ENCODE measurements at regions not wholly inside any gene's neighbourhood (a gene's known extent, or its start where the extent isn't known, plus 50 kb on each side); places are given as distances from the start of the nearest gene placed in this dataset.

DNA sequence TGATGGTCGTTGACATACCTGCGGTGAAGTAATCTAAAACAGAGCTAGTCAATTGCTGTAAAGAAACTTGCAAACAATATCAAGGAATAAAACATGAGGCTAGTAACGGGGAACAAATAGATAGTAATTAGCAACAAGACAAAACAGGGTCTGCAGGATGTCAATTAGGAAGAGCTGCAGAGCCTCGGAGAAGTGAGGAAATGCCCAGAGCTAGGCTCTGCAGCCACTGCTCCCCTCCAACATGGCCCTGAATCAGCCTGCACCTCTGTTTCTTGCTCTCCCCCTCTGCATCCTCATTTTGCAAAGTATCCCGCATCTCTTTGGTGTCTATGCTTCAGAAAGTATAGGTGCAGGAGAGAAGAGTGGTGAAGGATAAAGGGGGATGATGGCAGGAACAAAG lies 507.4 kb upstream of the FAT3 start:
- no peak overlapping the region for H3K4me3 Mint-ChIP-seq
- H3K4me1 Mint-ChIP-seq: no peaks in the 10 kb centered on the region
- DNase-seq: no peak
- H3K27ac Mint-ChIP-seq: no peak overlapping the region
- no peaks in the 10 kb centered on the region for H3K36me3 Mint-ChIP-seq
- POLR2A ChIA-PET: no interaction called here
- peaks cover 2 to 21% (median 4%) of the 10 kb centered on the region in 9 donors for H3K9me3 Mint-ChIP-seq
- no peaks in the 10 kb centered on the region for H3K27me3 Mint-ChIP-seq
- ATAC-seq: no peak

DNA sequence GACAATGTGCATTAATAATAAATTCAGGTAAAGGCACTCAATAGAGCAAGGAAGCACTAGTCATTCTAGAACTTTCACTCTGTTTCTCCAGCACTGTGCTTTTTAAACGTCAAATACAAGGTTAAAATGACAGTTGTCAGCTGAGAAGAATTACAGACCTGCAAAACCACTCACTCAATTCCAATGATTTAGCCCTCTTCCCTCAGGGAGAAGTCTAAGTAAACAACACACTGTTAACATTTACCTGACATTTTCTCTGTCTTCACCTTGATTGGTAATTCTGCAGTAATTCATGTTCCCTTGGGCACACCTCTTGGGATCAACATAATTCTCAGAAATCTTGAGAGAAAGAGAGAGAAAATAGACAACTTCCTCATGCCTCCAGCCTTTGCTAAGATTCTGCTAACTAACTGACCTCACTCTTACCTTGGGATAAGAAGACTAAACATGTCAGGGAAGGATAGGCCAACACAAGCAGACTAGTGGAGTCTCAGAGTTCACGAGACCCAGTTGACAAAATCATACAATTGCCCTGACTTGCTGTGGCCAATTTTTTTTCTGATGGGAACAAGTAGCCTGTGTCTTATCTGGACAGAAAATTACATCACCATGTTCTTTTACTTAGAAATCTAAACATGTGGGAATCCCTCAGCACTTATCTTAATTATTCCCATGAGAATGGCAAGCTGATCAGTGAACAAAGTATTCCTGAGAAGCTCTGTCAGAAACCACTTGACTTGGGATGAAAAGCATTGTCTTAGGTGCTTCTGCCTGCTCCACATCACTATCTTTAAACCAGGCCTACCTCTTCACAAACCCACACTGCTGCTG lies 516.8 kb upstream of the FAT3 start:
- H3K27ac Mint-ChIP-seq: no peak overlapping the region
- POLR2A ChIA-PET: no interaction called here

DNA sequence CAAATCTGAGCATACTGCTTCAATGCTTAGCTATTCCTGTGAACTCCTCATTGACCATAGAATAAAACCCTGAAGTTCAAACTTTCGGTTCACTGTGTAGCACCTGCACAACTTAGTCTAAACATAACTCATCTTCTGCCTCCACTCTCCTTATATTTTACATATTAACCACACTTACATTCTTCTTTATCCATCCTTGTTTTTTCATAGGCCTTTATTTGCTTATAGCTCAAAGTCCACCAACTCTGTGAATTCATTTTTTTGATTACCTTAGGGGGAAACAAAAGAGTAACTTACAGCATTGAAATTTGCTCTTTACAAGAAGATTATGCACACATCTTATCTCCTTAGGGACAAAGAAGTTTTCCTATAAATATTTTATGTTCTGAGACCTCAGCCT lies 521.6 kb upstream of the FAT3 start:
- Mint-ChIP-seq H3K36me3 (no peaks in the 10 kb centered on the region), H3K4me3 (no peak overlapping the region)

More for the DNA sequence above, 516.8 kb upstream of the FAT3 start:
- Mint-ChIP-seq H3K27me3 (no peaks in the 10 kb centered on the region), H3K4me3 (no peak overlapping the region), H3K4me1 (no peaks in the 10 kb centered on the region), H3K36me3 (no peaks in the 10 kb centered on the region), H3K9me3 (peaks cover under 1 to 16% (median 6%) of the 10 kb centered on the region in 9 donors)
- ATAC-seq (no peak), DNase-seq (no peak)

DNA sequence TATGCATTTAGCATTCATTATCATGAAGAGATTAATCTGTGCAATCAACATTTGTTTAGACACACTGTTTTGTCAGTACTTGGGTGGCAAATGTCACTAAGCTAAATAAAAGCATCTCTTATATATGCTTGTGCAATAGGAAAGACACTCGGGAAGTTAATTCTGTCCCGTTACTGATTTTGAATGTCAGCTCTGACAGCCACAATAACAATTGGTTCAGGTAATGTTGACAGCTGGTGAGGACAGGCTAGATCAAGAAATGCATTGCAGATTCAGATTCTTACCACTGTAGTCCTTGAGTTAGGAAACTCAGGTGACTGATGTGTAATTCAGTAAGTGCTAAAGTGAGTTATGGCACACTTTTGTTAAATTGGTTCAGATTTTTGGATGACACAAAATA lies 523.8 kb upstream of the FAT3 start:
- ATAC-seq (no peak), DNase-seq (no peak)
- Mint-ChIP-seq H3K36me3 (no peaks in the 10 kb centered on the region), H3K9me3 (peaks cover 0 to 14% (median 5%) of the 10 kb centered on the region in 9 donors), H3K27me3 (no peaks in the 10 kb centered on the region), H3K4me1 (no peaks in the 10 kb centered on the region), H3K4me3 (no peak overlapping the region), H3K27ac (no peak overlapping the region)
- POLR2A ChIA-PET: no interaction called here

More for the DNA sequence above, 521.6 kb upstream of the FAT3 start:
- DNase-seq (no peak), ATAC-seq (no peak)
- POLR2A ChIA-PET: no interaction called here
- no peak overlapping the region for H3K27ac Mint-ChIP-seq
- peaks cover 0 to 15% (median 6%) of the 10 kb centered on the region in 9 donors for H3K9me3 Mint-ChIP-seq
- H3K27me3 Mint-ChIP-seq: no peaks in the 10 kb centered on the region
- no peaks in the 10 kb centered on the region for H3K4me1 Mint-ChIP-seq

DNA sequence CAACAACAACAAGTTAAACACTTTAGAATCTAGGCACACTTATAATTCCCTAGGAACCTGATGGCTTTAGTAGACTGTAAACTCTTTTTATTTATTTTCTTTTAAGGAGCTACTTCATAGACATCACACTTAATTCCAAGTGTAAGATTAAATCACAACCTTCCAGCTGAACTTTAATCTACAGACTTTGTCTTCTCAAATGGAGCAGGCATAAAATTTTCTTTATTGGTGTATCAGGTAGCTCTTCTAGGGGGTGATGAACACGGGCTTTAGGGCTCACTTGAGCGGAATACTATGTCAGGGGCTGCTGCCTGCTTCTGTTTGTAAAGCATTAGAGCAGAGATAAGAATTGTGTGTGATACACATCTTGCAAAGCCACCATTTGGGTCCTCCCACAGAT lies 525.8 kb upstream of the FAT3 start:
- DNase-seq: no peak
- Mint-ChIP-seq H3K4me3 (no peak overlapping the region), H3K36me3 (no peaks in the 10 kb centered on the region), H3K4me1 (no peaks in the 10 kb centered on the region), H3K27ac (no peak overlapping the region), H3K9me3 (peaks cover 0 to 22% (median 5%) of the 10 kb centered on the region in 9 donors), H3K27me3 (no peaks in the 10 kb centered on the region)
- POLR2A ChIA-PET: no interaction called here
- ATAC-seq: no peak

GRCh38 chr11:91694331-91694730 lies 530.3 kb upstream of the FAT3 start:
- no peaks in the 10 kb centered on the region for H3K36me3 Mint-ChIP-seq
- no peaks in the 10 kb centered on the region for H3K4me1 Mint-ChIP-seq
- H3K4me3 Mint-ChIP-seq: no peak overlapping the region
- POLR2A ChIA-PET: no interaction called here
- peaks cover 2 to 31% (median 8%) of the 10 kb centered on the region in 9 donors for H3K9me3 Mint-ChIP-seq
- no peaks in the 10 kb centered on the region for H3K27me3 Mint-ChIP-seq
- no peak overlapping the region for H3K27ac Mint-ChIP-seq
- no peak for DNase-seq
- ATAC-seq: no peak

DNA sequence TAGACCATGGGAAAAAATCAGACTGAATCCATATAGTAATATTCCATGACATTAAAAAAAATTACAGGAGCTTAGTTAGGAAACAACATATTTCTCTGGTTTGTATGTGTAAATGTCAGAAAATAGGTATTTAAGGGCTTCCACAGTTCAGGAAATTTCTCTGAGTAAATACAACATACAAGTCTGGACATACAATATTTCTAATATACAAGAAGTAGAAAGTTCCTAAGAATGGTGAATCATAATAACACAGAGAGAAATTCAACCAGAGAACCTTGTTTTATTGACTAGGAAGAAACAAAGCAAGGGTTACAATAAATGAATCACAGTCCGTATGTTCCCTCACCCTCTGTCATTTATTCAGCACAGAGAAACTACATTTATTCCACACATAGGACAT lies 532.7 kb upstream of the FAT3 start:
- no peak overlapping the region for H3K27ac Mint-ChIP-seq

GRCh38 chr11:91688672-91689071 lies 535.9 kb upstream of the FAT3 start:
- H3K4me3 Mint-ChIP-seq: no peak overlapping the region
- peaks cover 2 to 15% (median 6%) of the 10 kb centered on the region in 9 donors for H3K9me3 Mint-ChIP-seq
- no peak overlapping the region for H3K27ac Mint-ChIP-seq
- H3K27me3 Mint-ChIP-seq: no peaks in the 10 kb centered on the region
- no peaks in the 10 kb centered on the region for H3K36me3 Mint-ChIP-seq
- ATAC-seq: no peak
- POLR2A ChIA-PET: no interaction called here
- no peaks in the 10 kb centered on the region for H3K4me1 Mint-ChIP-seq
- no peak for DNase-seq

More for the DNA sequence above, 532.7 kb upstream of the FAT3 start:
- peaks cover 0 to 31% (median 7%) of the 10 kb centered on the region in 9 donors for H3K9me3 Mint-ChIP-seq
- no peaks in the 10 kb centered on the region for H3K27me3 Mint-ChIP-seq
- DNase-seq: no peak
- no peak overlapping the region for H3K4me3 Mint-ChIP-seq
- no peak for ATAC-seq
- POLR2A ChIA-PET: no interaction called here
- no peaks in the 10 kb centered on the region for H3K4me1 Mint-ChIP-seq
- no peaks in the 10 kb centered on the region for H3K36me3 Mint-ChIP-seq

DNA sequence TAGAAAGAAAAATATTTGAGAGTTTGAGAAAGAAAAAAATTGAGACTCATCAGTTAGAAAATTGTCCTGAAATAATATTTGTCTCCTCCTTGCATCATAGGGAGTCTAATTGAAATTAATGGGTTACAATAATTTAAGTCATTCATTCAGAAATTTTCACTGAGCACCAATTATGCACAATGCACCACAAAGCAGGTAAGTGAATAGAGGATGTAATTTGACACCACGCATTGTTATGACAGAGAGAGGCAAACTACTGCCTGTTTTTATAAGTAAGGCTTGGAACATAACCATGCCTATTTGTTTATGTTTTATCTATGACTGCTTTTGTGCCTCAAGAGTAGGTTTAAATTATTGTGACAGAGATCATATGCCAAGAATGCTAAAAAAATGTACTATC lies 537.9 kb upstream of the FAT3 start:
- Mint-ChIP-seq H3K9me3 (peaks cover 0 to 8% (median 3%) of the 10 kb centered on the region in 9 donors), H3K4me3 (no peak overlapping the region), H3K36me3 (no peaks in the 10 kb centered on the region), H3K4me1 (no peaks in the 10 kb centered on the region), H3K27ac (no peak overlapping the region), H3K27me3 (no peaks in the 10 kb centered on the region)
- POLR2A ChIA-PET: no interaction called here
- DNase-seq: no peak
- no peak for ATAC-seq

DNA sequence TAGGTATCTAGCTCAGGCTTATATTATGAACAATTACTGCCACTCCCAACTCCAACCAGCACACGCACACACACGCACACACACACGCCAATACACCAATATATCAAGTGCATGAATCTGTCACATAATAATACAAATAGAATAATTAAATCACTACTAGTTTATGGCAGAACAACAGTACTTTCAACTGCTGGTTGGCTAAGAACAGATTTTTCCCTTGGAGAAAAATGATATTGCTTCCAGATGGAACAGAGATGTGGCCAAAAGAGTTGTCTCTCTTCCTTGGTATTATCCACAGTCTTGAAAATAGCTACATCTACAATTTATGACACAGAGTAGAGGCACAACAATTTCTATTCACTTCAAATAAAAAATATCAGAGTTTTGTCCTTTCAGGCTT lies 538.3 kb upstream of the FAT3 start:
- ATAC-seq: no peak
- H3K9me3 Mint-ChIP-seq: peaks cover 0 to 8% (median 3%) of the 10 kb centered on the region in 9 donors
- H3K36me3 Mint-ChIP-seq: no peaks in the 10 kb centered on the region
- POLR2A ChIA-PET: no interaction called here
- H3K27ac Mint-ChIP-seq: no peak overlapping the region
- no peaks in the 10 kb centered on the region for H3K27me3 Mint-ChIP-seq
- H3K4me3 Mint-ChIP-seq: no peak overlapping the region
- no peaks in the 10 kb centered on the region for H3K4me1 Mint-ChIP-seq
- DNase-seq: no peak

- Mint-ChIP-seq H3K9me3 (peaks cover 6 to 38% (median 18%) of the 10 kb centered on the region in 9 donors), H3K27me3 (no peaks in the 10 kb centered on the region), H3K4me3 (no peak overlapping the region), H3K27ac (no peak overlapping the region), H3K36me3 (peaks cover 0 to 6% (median 0%) of the 10 kb centered on the region in 3 donors), H3K4me1 (no peaks in the 10 kb centered on the region)
- POLR2A ChIA-PET: no interaction called here
- DNase-seq (no peak), ATAC-seq (no peak)
Observed at GRCh38 chr11:91673705-91674104, 550.9 kb upstream of the FAT3 start.

GRCh38 chr11:91664521-91664920 lies 560.1 kb upstream of the FAT3 start:
- no peak overlapping the region for H3K4me3 Mint-ChIP-seq
- no peaks in the 10 kb centered on the region for H3K27me3 Mint-ChIP-seq
- POLR2A ChIA-PET: no interaction called here
- DNase-seq (no peak), ATAC-seq (no peak)
- H3K36me3 Mint-ChIP-seq: no peaks in the 10 kb centered on the region
- peaks cover 0 to 1% (median 0%) of the 10 kb centered on the region in 4 donors for H3K4me1 Mint-ChIP-seq
- H3K27ac Mint-ChIP-seq: no peak overlapping the region
- peaks cover 0 to 29% (median 4%) of the 10 kb centered on the region in 9 donors for H3K9me3 Mint-ChIP-seq

- Mint-ChIP-seq H3K4me1 (no peaks in the 10 kb centered on the region), H3K27me3 (no peaks in the 10 kb centered on the region), H3K4me3 (no peak overlapping the region), H3K27ac (no peak overlapping the region), H3K9me3 (peaks cover 0 to 16% (median 8%) of the 10 kb centered on the region in 9 donors), H3K36me3 (no peaks in the 10 kb centered on the region)
- POLR2A ChIA-PET: no interaction called here
- no peak for ATAC-seq
- no peak for DNase-seq
Observed at GRCh38 chr11:91660036-91660435, 564.6 kb upstream of the FAT3 start.

GRCh38 chr11:91654686-91655085 lies 569.9 kb upstream of the FAT3 start:
- Mint-ChIP-seq H3K27ac (no peak overlapping the region), H3K9me3 (peaks cover 0 to 16% (median 9%) of the 10 kb centered on the region in 9 donors), H3K4me1 (no peaks in the 10 kb centered on the region), H3K4me3 (no peak overlapping the region), H3K36me3 (no peaks in the 10 kb centered on the region), H3K27me3 (no peaks in the 10 kb centered on the region)
- POLR2A ChIA-PET: no interaction called here
- DNase-seq (no peak), ATAC-seq (no peak)

Data from naive thymus-derived CD8-positive, alpha-beta T cell (primary cell).